Esophagus squamous epithelium (tissue), 5 donors: ENCODE measurements at regions not wholly inside any gene's neighbourhood (a gene's known extent, or its start where the extent isn't known, plus 50 kb on each side); places are given as distances from the start of the nearest gene placed in this dataset.

Experiments
- DNase-seq: peaks from one replicate; lab custom pipeline; 2025; lab: John Stamatoyannopoulos, UW
- H3K27ac ChIP-seq, 4 donors: fragments of 200-600 bp; sonication (generic); one replicate each; pipeline ENCODE4 v1.5.1; 2016 to 2019; ENCODE audit warnings: mild to moderate bottlenecking in 1 of 4
- H3K27me3 ChIP-seq, 4 donors: fragments of 200-600 bp; sonication (generic); 1 replicate in 3 of 4; 2 replicates in 1 of 4; pipeline versions ENCODE4 v1.5.1 to v1.6.0; 2017 to 2021; ENCODE audit warnings: antibody characterized with exemption in 1 of 4
- H3K36me3 ChIP-seq, 3 donors: fragments of 200-600 bp; sonication (generic); one replicate each; pipeline ENCODE4 v1.5.1; 2016 to 2019
- H3K4me1 ChIP-seq, 3 donors: fragments of 200-600 bp; sonication (generic); one replicate each; pipeline ENCODE4 v1.5.1; 2017 to 2019
- H3K4me3 ChIP-seq, 4 donors: fragments of 200-600 bp; sonication (generic); 1 replicate in 3 of 4; 2 replicates in 1 of 4; pipeline ENCODE4 v1.5.1; 2016 to 2019; ENCODE audit warnings: mild to moderate bottlenecking in 2 of 4, moderate library complexity in 1 of 4
- H3K9me3 ChIP-seq, 3 donors: fragments of 200-600 bp; sonication (generic); one replicate each; pipeline ENCODE4 v1.5.1; 2016 to 2019
- CTCF ChIP-seq, 6 experiments: fragments of 450-650 bp in 4 of 6; fragments of 200-600 bp in 2 of 6; sonication (generic) in 2 of 6; IDR thresholded peaks; one replicate each; pipeline ENCODE4 v1.5.1; 2016 to 2019; ENCODE audit warnings: antibody characterized with exemption in 6 of 6, mild to moderate bottlenecking in 4 of 6, moderate library complexity in 4 of 6
- POLR2A ChIP-seq, 4 donors: fragments of 450-650 bp; IDR thresholded peaks; one replicate each; pipeline ENCODE4 v1.6.1; 2017; ENCODE audit warnings: antibody characterized with exemption in 4 of 4, mild to moderate bottlenecking in 4 of 4, moderate library complexity in 3 of 4
- WGBS, 2 donors: methylation state at CpG; one replicate each; pipeline ENCODE4 v1.1.5; 2018; 5-methylcytosine and 5-hydroxymethylcytosine counted together
- intact Hi-C: fragments of 100-400 bp; cut with DNase I; formaldehyde crosslinking; loops from one replicate; pipeline ENCODE4 v1.15.0; 2022
- donor health status: DM: yes; HTN: yes; CAD: no.

DNA sequence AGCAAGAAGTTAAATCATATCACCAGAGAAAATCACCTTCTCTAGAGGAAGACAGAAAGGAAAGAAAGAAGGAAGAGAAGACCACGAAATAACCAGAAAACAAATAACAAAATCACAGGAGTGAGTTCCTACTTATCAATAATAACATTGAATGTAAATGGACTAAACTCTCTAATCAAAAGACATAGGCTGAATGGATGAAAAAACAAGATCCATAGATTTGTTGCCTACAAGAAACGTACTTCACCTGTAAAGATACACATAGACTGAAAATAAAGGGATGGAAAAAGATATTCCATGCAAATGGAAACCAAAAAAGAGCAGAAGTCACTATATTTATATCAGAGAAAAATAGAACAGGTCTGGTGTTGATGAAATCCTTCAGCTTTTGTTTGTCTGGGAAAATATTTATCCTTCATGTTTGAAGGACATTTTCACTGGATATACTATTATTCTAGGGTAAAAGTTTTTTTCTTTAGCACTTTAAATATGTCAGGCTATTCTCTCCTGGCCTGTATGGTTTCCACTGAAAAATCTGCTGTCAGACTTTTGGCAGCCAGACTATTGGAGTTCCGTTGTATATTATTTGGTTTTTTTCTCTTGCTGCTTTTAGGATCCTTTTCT is 202.5 kb upstream of the DUSP10 start:
- 57 to 61% methylated on average over 3 of the region's 3 CpGs for WGBS, 2 donors
- Histone ChIP-seq H3K27me3 (no peaks in the 10 kb centered on the region), H3K36me3 (no peaks in the 10 kb centered on the region), H3K9me3 (peaks cover 0 to 15% (median 0%) of the 10 kb centered on the region in 3 donors), H3K27ac (no peak overlapping the region), H3K4me1 (no peaks in the 10 kb centered on the region), H3K4me3 (no peak overlapping the region)
- TF ChIP-seq POLR2A (IDR thresholded peaks at IDR 0.05) (no peak), CTCF (IDR thresholded peaks at IDR 0.05) (no peak)
- intact Hi-C loops: no loop called here
- DNase-seq: no peak

DNA sequence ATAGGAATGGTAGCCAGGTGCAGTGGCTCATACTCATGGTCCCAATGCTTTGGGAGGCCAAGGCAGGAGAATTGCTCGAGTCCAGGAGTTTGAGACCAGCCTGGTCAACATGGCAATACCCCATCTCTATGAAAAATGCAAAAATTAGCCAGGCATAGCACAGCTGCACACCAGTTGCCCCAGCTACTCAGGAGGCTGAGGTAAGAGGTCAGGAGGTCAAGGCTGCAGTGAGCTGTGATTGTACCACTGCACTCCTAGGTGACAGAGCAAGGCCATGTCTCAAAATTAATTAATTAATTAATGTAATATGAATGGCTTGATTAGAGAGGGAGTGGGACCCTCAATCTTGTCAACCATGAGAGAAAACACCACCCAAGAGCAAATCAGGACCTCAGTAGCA is 198.7 kb upstream of the DUSP10 start:
- Histone ChIP-seq H3K36me3 (no peaks in the 10 kb centered on the region), H3K27ac (no peak overlapping the region), H3K4me3 (no peak overlapping the region), H3K4me1 (no peaks in the 10 kb centered on the region), H3K27me3 (no peaks in the 10 kb centered on the region), H3K9me3 (peaks cover 0 to 11% (median 0%) of the 10 kb centered on the region in 3 donors)
- WGBS, 2 donors: 67% methylated on average over 1 of the region's 1 CpG; no CpG with 5 or more reads in 1 of the 2 donors
- TF ChIP-seq CTCF (IDR thresholded peaks at IDR 0.05): no peak
- no peak for TF ChIP-seq POLR2A (IDR thresholded peaks at IDR 0.05)
- intact Hi-C loops: no loop called here
- no peak for DNase-seq

- Histone ChIP-seq H3K4me3 (no peak overlapping the region), H3K27me3 (no peaks in the 10 kb centered on the region), H3K4me1 (no peaks in the 10 kb centered on the region), H3K9me3 (peaks cover 0 to 5% (median 0%) of the 10 kb centered on the region in 3 donors), H3K27ac (no peak overlapping the region), H3K36me3 (no peaks in the 10 kb centered on the region)
- TF ChIP-seq CTCF (IDR thresholded peaks at IDR 0.05): no peak
- no peak for TF ChIP-seq POLR2A (IDR thresholded peaks at IDR 0.05)
- intact Hi-C loops: no loop called here
- 55 to 67% methylated on average over 2 of the region's 2 CpGs for WGBS, 2 donors
- no peak for DNase-seq
Measured at GRCh38 chr1:221939607-221940006, 197.7 kb upstream of the DUSP10 start.

DNA sequence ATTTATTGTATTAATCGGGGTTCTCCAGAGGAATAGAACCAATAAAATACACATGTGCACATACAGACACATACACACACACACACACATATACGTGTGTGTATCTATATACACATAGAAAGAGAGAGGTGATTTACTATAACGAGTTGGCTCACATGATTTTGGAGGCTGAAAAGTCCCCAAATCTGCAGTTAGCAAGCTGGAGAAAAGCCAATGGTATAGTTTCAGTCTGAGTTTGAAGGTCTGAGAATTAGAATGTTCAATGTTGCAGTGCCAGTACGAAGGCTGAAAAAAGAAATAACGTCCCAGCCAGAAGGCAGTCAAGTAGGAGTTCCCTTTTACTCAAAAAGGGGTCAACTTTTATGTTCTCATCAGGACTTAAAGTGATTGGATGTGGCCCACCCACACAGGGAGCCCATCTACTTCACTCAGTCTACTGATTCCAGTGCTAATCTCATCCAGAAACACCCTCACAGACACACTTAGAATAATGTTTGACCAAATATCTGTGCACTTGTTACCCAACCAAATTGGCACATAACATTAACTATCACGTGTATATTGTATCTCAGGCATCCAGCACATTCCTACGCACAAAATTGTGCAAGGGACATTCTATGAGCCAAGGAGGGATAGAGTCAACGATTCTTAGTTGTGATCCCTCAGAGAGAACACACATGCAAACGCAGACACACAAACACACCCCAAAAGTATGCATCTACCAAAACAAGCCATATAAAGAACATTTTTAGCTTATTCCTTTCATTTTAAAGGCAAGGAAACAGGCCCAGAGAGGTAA is 195.5 kb upstream of the DUSP10 start:
- no peaks in the 10 kb centered on the region for H3K27me3 ChIP-seq
- no peaks in the 10 kb centered on the region for H3K4me1 ChIP-seq
- no peaks in the 10 kb centered on the region for H3K36me3 ChIP-seq
- no peaks in the 10 kb centered on the region for H3K9me3 ChIP-seq
- no peak overlapping the region for H3K27ac ChIP-seq
- TF ChIP-seq POLR2A (IDR thresholded peaks at IDR 0.05) (no peak), CTCF (IDR thresholded peaks at IDR 0.05) (no peak)
- intact Hi-C loops: no loop called here
- no peak for DNase-seq
- 76 to 77% methylated on average over 9 of the region's 9 CpGs for whole genome bisulfite sequencing, 2 donors
- H3K4me3 ChIP-seq: no peak overlapping the region

DNA sequence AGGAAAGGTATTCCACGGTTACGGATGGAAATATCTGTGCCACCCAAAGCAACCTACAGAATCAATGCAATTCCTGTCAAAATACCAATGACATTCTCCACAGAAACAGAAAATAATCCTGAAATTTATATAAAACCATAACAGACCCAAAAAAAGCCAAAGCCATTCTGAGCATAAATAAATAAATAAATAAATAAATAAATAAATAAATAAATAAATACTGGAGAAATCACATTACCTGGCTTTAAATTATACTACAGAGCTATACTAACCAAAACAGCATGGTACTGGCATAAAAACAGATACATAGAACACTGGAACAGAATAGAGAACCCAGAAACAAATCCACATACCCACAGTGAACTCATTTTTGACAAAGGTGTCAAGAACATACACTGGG is 191.9 kb upstream of the DUSP10 start:
- intact Hi-C loops: no loop called here
- 83 to 92% methylated on average over 2 of the region's 2 CpGs for WGBS, 2 donors
- TF ChIP-seq CTCF (IDR thresholded peaks at IDR 0.05): no peak
- TF ChIP-seq POLR2A (IDR thresholded peaks at IDR 0.05): no peak

More for the DNA sequence above, 191.9 kb upstream of the DUSP10 start:
- Histone ChIP-seq H3K36me3 (no peaks in the 10 kb centered on the region), H3K4me1 (no peaks in the 10 kb centered on the region), H3K27me3 (no peaks in the 10 kb centered on the region), H3K9me3 (no peaks in the 10 kb centered on the region), H3K27ac (no peak overlapping the region), H3K4me3 (no peak overlapping the region)
- no peak for DNase-seq
